HG03354 (cell line): ENCODE measurements at regions not wholly inside any gene's neighbourhood (a gene's known extent, or its start where the extent isn't known, plus 50 kb on each side); places are given as distances from the start of the nearest gene placed in this dataset.
"Not testable (repeated sequence)": the region's sequence is repeated elsewhere in the genome, so short reads cannot be mapped to it uniquely, and the experiment has no call there.

ENCODE experiments used
- ATAC-seq: cut with Tn5 transposase; IDR thresholded peaks from one replicate; pipeline ENCODE4 v1.9.1; 2021; ENCODE audit warnings: mild to moderate bottlenecking; ENCODE audit not compliant: unreplicated experiment, poor library complexity, severe bottlenecking

GRCh38 chr9:104195142-104195541 is 101.0 kb downstream of the SMC2 start:
- not testable (repeated sequence) for ATAC-seq

GRCh38 chr9:104200456-104200994 is 106.4 kb downstream of the SMC2 start:
- no peak for ATAC-seq

GRCh38 chr9:104206766-104207165 is 112.7 kb downstream of the SMC2 start:
- no peak for ATAC-seq

GRCh38 chr9:104209387-104209786 is 115.3 kb downstream of the SMC2 start:
- no peak for ATAC-seq

GRCh38 chr9:104227108-104227507 is 133.0 kb downstream of the SMC2 start:
- no peak for ATAC-seq

GRCh38 chr9:104232781-104233341 is 138.8 kb downstream of the SMC2 start:
- no peak for ATAC-seq

GRCh38 chr9:104233366-104233765 is 139.3 kb downstream of the SMC2 start:
- no peak for ATAC-seq

GRCh38 chr9:104234632-104235337 is 140.7 kb downstream of the SMC2 start:
- not testable (repeated sequence) for ATAC-seq

- ATAC-seq, result not testable (repeated sequence)
Observed at GRCh38 chr9:104235347-104236120, 141.4 kb downstream of the SMC2 start.

GRCh38 chr9:104238668-104239067 is 144.6 kb downstream of the SMC2 start:
- no peak for ATAC-seq

- ATAC-seq, result no peak
Observed at GRCh38 chr9:104240890-104241289, 146.8 kb downstream of the SMC2 start.

- ATAC-seq, result no peak
Observed at GRCh38 chr9:104245925-104246324, 151.8 kb downstream of the SMC2 start.

GRCh38 chr9:104247899-104248460 is 153.9 kb downstream of the SMC2 start:
- ATAC-seq, result no peak

- peak; percentile 9 for ATAC-seq
Observed at GRCh38 chr9:104256031-104256695, 162.1 kb downstream of the SMC2 start.

GRCh38 chr9:104256696-104257062 is 162.6 kb downstream of the SMC2 start:
- ATAC-seq, result peak; percentile 54

- ATAC-seq, result no peak
Observed at GRCh38 chr9:104258296-104259011, 164.3 kb downstream of the SMC2 start.

GRCh38 chr9:104260004-104260403 is 165.9 kb downstream of the SMC2 start:
- no peak for ATAC-seq

GRCh38 chr9:104263942-104264341 is 169.8 kb downstream of the SMC2 start:
- no peak for ATAC-seq

- no peak for ATAC-seq
Observed at GRCh38 chr9:104264431-104264830, 170.3 kb downstream of the SMC2 start.
